PC-3 (cell line): ENCODE measurements at regions not wholly inside any gene's neighbourhood (a gene's known extent, or its start where the extent isn't known, plus 50 kb on each side); places are given as distances from the start of the nearest gene placed in this dataset.

ENCODE experiments used
- ATAC-seq: fragments of 200-7000 bp; cut with Tn5 transposase; 2 replicates; pipeline ENCODE4 v1.9.1; 2020; ENCODE audit warnings: mild to moderate bottlenecking, moderate library complexity
- BruUV-seq: library from RNA; stranded (reverse); fragments of 400-500 nt; replicated peaks from 2 replicates; lab custom pipeline; 2021; lab: Mats Ljungman, UMichigan
- CTCF ChIA-PET: fragments of 300-600 bp; sonication (Branson Sonifier 250); formaldehyde crosslinking; loops from one replicate; lab custom pipeline; 2022; ENCODE audit warnings: antibody characterized with exemption; lab: Charles Lee
- POLR2A ChIA-PET: fragments of 300-600 bp; sonication (Branson Sonifier 250); formaldehyde crosslinking; loops from one replicate; lab custom pipeline; 2022; ENCODE audit warnings: antibody characterized with exemption; ENCODE audit not compliant: unreplicated experiment; lab: Charles Lee
- DNase-seq: peaks from one replicate; pipeline ENCODE4 v3.0.0-alpha.2; 2015
- H2AFZ ChIP-seq: fragments of 300-600 bp; sonication (generic); 2 replicates; pipeline ENCODE4 v1.6.0; 2016; ENCODE audit warnings: antibody characterized with exemption, low read length
- H3F3A ChIP-seq: fragments of 300-600 bp; sonication (generic); one replicate; pipeline ENCODE4 v1.6.0; 2017; ENCODE audit warnings: antibody characterized with exemption, low read length, control low read depth, mild to moderate bottlenecking; ENCODE audit not compliant: unreplicated experiment
- H3K27ac ChIP-seq: fragments of 300-600 bp; sonication (generic); 2 replicates; pipeline ENCODE4 v1.5.1; 2016; ENCODE audit warnings: mild to moderate bottlenecking, low read length
- H3K27me3 ChIP-seq: fragments of 300-600 bp; sonication (generic); 2 replicates; pipeline ENCODE4 v1.6.1; 2016; ENCODE audit warnings: low read length, mixed read lengths
- H3K36me3 ChIP-seq: fragments of 300-600 bp; sonication (generic); 2 replicates; pipeline ENCODE4 v1.6.1; 2016; ENCODE audit warnings: low read depth, mixed run types, low read length, mixed read lengths
- H3K4me1 ChIP-seq: fragments of 300-600 bp; sonication (generic); 2 replicates; pipeline ENCODE4 v1.5.1; 2016; ENCODE audit warnings: low read length; ENCODE audit not compliant: insufficient read depth
- H3K4me2 ChIP-seq: fragments of 300-600 bp; sonication (generic); 2 replicates; pipeline ENCODE4 v1.6.0; 2016; ENCODE audit warnings: low read length
- H3K4me3 ChIP-seq: fragments of 300-600 bp; sonication (generic); 2 replicates; pipeline ENCODE4 v1.5.1; 2016; ENCODE audit warnings: mild to moderate bottlenecking, low read length, mixed read lengths
- H3K79me2 ChIP-seq: fragments of 300-600 bp; sonication (generic); 2 replicates; pipeline ENCODE4 v1.6.1; 2017; ENCODE audit warnings: low read length, mixed read lengths
- H3K9ac ChIP-seq: fragments of 300-600 bp; sonication (generic); 2 replicates; pipeline ENCODE4 v1.6.0; 2016; ENCODE audit warnings: mild to moderate bottlenecking, low read length
- H3K9me2 ChIP-seq: fragments of 300-600 bp; sonication (generic); replicated peaks from 2 replicates; pipeline ENCODE4 v1.6.1; 2016; ENCODE audit warnings: mixed run types, low read length, mixed read lengths
- H3K9me3 ChIP-seq: fragments of 300-600 bp; sonication (generic); 2 replicates; pipeline ENCODE4 v1.6.1; 2016; ENCODE audit warnings: low read length, mixed read lengths
- H4K20me1 ChIP-seq: fragments of 300-600 bp; sonication (generic); 2 replicates; pipeline ENCODE4 v1.6.1; 2016; ENCODE audit warnings: low read length, mixed read lengths
- CTCF ChIP-seq: fragments of 300-600 bp; sonication (generic); conservative IDR thresholded peaks from 2 replicates; pipeline ENCODE4 v1.5.1; 2017; ENCODE audit warnings: antibody characterized with exemption, low read depth, mild to moderate bottlenecking, low read length
- EZH2 ChIP-seq: fragments of 300-600 bp; sonication (generic); IDR thresholded peaks from one replicate; pipeline ENCODE4 v1.6.1; 2017; ENCODE audit warnings: antibody characterized with exemption, mild to moderate bottlenecking, low read length; ENCODE audit not compliant: unreplicated experiment
- EZH2phosphoT487 ChIP-seq: fragments of 300-600 bp; sonication (generic); IDR thresholded peaks from 2 replicates; pipeline ENCODE4 v1.6.1; 2018; ENCODE audit warnings: mild to moderate bottlenecking, antibody characterized with exemption, low read length, borderline replicate concordance
- intact Hi-C: fragments of 100-400 bp; cut with micrococcal nuclease; formaldehyde crosslinking; loops from 2 replicates; pipeline ENCODE4 v1.9.0; 2023

GRCh38 chr3:72380193-72380592, 468.1 kb downstream of the SHQ1 start:
- BruUV-seq, result no TSS peak
- H3K4me2 ChIP-seq, result no peak overlapping the region
- H3K9me2 ChIP-seq, result no peaks in the 10 kb centered on the region
- H3K79me2 ChIP-seq, result peaks cover 64% of the 10 kb centered on the region
- TF ChIP-seq EZH2phosphoT487, result no peak
- TF ChIP-seq EZH2, result no peak
- no peak for TF ChIP-seq CTCF
- no peak overlapping the region for H2AFZ ChIP-seq
- DNase-seq (peak; percentile 37), ATAC-seq (peak; percentile 71; the same call in 1 of the 2 replicates)
- peaks cover 9% of the 10 kb centered on the region for H3K4me1 ChIP-seq
- H4K20me1 ChIP-seq, result peaks cover 24% of the 10 kb centered on the region
- no peak overlapping the region for H3K9ac ChIP-seq
- no peaks in the 10 kb centered on the region for H3K27me3 ChIP-seq
- intact Hi-C loops, result no loop called here
- H3F3A ChIP-seq, result no peaks in the 10 kb centered on the region
- H3K9me3 ChIP-seq, result no peaks in the 10 kb centered on the region
- H3K4me3 ChIP-seq, result no peak overlapping the region
- ChIA-PET CTCF (interaction anchor here (0.6 kb wide), 1 partner anchor 502 kb away, joined by 4 read pairs; no protein-coding TSS in a partner anchor), POLR2A (no interaction called here)
- peaks cover 12% of the 10 kb centered on the region for H3K36me3 ChIP-seq
- H3K27ac ChIP-seq, result no peak overlapping the region

GRCh38 chr3:72379500-72380187, 468.6 kb downstream of the SHQ1 start:
- Histone ChIP-seq H3K9me3 (no peaks in the 10 kb centered on the region), H3K4me1 (peaks cover 9% of the 10 kb centered on the region), H2AFZ (no peak overlapping the region), H3K9ac (no peak overlapping the region), H3K9me2 (no peaks in the 10 kb centered on the region), H4K20me1 (peaks cover 24% of the 10 kb centered on the region), H3K4me3 (no peak overlapping the region), H3K36me3 (peaks cover 12% of the 10 kb centered on the region), H3K4me2 (no peak overlapping the region), H3K27ac (no peak overlapping the region), H3K79me2 (peaks cover 58% of the 10 kb centered on the region), H3F3A (no peaks in the 10 kb centered on the region), H3K27me3 (no peaks in the 10 kb centered on the region)
- ChIA-PET POLR2A (no interaction called here), CTCF (no interaction called here)
- DNase-seq (no peak), ATAC-seq (no peak; the same call in 1 of the 2 replicates)
- no TSS peak for BruUV-seq
- no peak for TF ChIP-seq CTCF
- no peak for TF ChIP-seq EZH2
- no peak for TF ChIP-seq EZH2phosphoT487
- intact Hi-C loops, result no loop called here

GRCh38 chr3:72378287-72378686, 470.0 kb downstream of the SHQ1 start:
- intact Hi-C loops, result no loop called here
- Histone ChIP-seq H3K79me2 (peaks cover 45% of the 10 kb centered on the region), H3K27ac (no peak overlapping the region), H3K27me3 (no peaks in the 10 kb centered on the region), H3K9me2 (no peaks in the 10 kb centered on the region), H4K20me1 (peaks cover 24% of the 10 kb centered on the region), H3K9me3 (no peaks in the 10 kb centered on the region), H2AFZ (no peak overlapping the region), H3K9ac (no peak overlapping the region), H3K4me3 (no peak overlapping the region), H3K36me3 (peaks cover 12% of the 10 kb centered on the region), H3F3A (no peaks in the 10 kb centered on the region), H3K4me2 (no peak overlapping the region), H3K4me1 (peaks cover 9% of the 10 kb centered on the region)
- DNase-seq (no peak), ATAC-seq (no peak)
- POLR2A ChIA-PET, result no interaction called here
- no peak for TF ChIP-seq EZH2
- TF ChIP-seq CTCF, result no peak
- CTCF ChIA-PET, result no interaction called here
- BruUV-seq, result TSS peak; percentile 27
